Endometrium (tissue), 2 donors: ENCODE measurements at regions not wholly inside any gene's neighbourhood (a gene's known extent, or its start where the extent isn't known, plus 50 kb on each side); places are given as distances from the start of the nearest gene placed in this dataset.
"Not testable (repeated sequence)": the region's sequence is repeated elsewhere in the genome, so short reads cannot be mapped to it uniquely, and the experiment has no call there.

Experiments
- FAIRE-seq: peaks from 2 replicates; lab custom pipeline; 2012; peaks lifted over from hg19 to GRCh38; lab: Jason Lieb, UNC
- donor health status: control.
- donor health status: control.

DNA sequence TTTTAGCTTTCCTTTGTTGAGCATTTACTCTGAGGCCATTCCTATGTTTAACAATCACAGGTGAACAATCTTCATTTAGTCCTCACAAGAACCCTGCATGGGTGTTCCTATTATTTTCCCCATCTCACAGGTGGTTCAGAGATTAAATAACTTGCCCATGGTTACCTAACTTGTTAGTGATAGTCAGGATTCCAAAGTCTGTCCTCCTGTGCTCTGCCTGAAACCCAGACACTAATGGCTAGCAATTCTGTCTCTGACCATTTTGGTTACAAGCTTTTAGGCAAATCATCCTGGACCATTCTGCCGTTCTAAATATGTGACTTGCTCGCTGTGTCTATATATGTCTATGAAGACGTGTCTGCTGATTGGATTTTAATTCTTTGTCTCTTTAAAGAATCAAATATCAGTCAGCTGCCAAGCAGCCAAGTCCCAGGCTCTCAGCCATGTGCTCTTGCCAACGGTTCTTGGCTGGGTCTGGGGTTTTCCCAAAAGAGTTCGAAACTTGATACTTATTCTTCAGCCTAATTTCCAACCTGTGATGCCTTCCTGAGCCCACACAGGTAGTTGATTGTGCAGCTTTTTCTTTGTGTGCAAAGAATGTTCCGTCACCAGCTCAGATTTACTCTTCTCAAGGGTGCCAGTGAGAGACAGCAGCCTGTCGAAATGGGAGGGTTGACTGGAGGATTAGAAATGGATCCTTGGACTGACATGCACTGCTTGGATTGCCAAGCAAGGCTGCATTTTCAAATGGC lies 121.7 kb downstream of the NREP start:
- no peak for FAIRE-seq

DNA sequence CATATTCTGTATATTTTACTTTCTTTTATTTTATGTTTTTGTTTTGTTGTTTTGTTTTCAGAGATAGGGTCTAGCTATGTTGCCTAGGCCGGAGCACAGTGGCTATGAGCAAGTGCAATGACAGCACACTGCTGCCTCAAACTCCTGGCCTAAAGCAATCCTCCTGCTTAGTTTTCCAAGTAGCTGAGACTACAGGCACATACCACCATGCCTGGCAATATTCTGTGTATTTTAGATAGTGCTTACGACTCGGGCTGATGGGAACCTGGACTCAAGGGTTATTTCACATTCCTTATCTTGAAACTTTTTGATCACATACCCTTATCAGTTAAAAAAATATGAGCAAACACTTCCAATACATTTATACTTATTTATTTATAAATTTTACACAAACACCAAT lies 119.0 kb upstream of the STARD4 start:
- no peak for FAIRE-seq

DNA sequence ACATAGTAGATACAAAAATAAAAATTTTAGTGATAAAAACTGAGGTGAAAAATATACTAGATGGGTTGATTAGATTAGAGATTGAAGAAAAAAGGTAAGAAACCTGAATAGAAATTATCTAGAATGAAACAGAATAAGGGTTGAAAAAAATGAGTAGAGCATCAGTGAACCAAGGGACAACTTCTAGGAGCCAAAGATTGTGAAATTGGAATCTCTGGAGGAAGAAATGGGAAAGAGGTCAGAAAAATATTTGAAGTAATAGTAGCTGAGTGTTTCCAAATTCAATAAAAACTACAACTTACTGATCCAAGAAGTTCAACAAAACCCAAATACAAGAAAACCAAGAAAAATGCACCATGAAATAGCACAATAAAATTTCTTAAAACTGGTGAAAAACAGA lies 116.6 kb upstream of the STARD4 start:
- FAIRE-seq: no peak

DNA sequence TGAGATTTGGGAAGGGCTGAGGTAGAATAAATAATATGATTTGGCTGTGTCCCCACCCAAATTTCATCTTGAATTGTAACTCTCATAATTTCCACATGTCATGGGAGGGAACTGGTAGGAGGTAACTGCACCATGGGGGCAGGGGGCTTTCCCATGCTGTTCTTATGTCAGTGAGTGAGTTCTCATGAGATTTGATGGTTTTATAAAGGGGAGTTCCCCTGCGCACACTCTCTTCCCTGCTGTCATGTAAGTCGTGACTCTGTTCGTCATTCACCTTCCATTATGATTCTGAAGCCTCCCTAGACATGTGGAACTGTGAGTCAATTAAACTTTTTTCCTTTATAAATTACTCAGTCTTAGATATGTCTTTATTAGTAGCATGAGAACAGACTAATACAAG lies 115.5 kb upstream of the STARD4 start:
- no peak for FAIRE-seq

DNA sequence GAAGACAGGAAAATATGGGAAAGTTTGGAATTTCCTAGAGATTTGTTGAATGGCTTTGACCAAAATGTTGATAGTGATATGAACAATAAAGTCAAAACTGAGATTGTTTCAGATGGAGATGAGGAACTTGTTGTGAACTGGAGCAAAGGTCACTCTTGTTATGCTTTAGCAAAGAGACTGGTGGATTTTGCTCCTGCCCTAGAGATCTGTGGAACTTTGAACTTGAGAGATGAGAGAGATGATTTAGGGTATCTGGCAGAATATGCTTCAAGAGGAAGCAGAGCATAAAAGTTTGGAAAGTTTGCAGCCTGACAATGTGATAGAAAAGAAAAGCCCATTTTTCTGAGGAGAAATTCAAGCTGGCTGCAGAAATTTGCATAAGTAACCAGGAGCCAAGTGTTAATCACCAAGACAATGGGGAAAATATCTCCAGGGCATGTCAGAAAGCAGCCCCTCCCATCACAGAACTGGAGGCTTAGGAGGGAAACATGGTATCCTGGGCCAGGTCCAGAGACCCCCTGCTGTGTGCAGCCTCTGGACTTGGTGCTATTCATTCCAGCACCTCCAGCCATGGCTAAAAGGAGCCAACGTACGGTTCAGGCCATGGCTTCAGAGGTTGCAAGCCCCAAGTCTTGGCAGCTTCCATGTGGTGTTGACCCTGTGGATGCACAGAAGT lies 114.3 kb upstream of the STARD4 start:
- no peak for FAIRE-seq

DNA sequence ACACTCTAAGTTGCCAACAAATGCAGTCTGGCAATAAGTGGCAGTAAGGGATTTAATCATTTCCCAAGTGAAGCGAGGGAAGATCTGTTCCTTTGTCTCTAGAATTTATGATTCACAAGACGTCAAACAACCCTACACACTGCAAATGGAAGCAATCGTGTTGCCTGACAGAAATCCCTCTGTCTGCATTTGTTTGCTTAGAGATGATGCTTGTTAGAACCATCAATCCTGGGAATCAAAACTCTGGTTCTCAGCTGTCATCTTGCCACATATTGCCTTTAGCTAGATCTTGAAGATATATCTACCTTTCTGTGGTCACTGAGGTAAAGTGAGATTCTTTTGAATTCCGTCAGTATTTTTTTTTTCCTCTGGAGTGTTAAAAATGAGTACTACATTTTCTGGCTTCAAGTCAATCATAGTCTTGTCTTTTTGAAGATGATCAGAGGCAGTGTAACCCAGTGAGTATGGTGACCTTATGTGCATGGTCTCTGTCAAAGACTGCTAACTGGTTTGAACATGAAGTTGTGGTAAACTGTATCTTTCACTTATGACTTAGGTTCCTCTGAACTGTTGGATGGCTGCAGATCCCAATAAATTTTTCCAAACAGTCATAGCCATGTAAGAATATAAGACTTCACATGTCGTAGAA lies 106.4 kb upstream of the STARD4 start:
- FAIRE-seq: no peak

DNA sequence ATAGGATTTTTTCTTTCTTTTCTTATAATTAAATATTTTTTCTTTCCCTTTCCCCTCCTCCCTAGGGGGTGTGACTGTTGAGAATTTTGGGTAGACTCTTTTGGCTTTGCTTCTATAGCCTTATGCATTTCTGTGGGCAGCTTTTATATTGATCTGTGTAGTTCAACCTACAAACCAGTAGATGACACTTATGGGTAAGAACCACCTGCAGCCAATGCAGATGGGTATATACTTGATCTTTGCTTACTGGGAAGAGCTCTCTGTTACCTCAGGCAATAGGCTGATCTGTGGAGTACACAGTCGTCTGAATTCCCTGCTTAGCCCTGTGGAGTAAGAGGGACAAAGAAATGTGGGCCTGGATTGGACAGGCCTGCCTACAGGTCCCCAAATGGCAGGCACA lies 102.7 kb upstream of the STARD4 start:
- FAIRE-seq: no peak

DNA sequence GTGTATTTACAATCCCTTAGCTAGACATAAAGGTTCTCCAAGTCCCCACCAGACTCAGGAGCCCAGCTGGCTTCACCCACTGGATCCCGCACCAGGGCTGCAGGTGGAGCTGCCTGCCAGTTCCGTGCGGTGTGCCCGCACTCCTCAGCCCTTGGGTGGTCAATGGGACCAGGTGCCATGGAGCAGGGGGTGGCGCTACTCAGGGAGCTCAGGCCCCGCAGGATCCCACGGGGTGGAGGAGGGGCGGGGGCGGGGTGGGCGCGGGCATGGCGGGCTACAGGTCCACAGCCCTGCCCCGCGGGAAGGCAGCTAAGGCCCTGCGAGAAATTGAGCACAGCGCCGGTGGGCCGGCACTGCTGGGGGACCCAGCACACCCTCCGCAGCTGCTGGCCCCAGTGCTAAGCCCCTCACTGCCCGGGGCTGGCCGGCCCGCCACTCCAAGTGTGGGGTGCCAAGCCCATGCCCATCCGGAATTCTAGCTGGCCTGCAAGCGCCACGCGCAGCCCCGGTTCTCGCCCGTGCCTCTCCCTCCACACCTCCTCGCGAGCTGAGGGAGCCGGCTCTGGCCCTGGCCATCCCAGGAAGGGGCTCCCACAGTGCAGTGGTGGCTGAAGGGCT lies 99.8 kb upstream of the STARD4 start:
- FAIRE-seq: not testable (repeated sequence)

DNA sequence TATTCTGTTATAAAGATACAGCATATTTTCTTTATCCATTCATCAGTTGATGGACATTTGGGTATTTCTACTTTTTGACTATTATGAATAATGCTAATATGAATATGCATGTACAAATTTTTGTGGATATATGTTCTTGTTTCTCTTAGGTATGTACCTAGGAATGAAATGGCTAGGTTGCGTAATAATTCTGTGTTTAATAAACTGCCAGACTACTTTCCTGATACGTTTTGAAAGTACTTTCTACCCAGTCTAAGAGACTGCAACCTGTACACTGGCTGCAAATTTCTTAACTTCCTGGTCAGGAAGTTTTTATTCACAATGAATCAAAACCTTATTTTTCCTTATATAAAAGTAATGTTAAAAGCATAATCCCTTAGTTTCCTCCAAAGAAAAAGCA lies 93.9 kb upstream of the STARD4 start:
- FAIRE-seq: no peak

DNA sequence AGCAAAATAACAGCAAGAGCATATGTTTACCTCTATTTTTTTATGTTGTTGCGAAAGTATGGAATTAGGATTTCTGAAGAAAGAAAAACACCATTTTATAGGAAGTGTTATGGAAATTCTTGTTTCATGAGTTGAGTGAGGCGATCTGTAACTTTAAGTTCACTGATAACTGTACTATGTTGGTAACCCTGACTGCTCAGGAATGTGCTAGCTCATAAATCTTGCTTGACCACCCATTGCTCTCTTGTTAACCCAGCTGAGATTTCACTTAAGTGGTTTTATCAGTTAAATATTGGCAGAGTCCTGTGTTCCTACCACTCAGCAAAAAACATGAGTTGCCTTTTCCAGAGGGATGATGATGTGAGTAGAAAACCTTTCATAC lies 91.1 kb upstream of the STARD4 start:
- FAIRE-seq: no peak

DNA sequence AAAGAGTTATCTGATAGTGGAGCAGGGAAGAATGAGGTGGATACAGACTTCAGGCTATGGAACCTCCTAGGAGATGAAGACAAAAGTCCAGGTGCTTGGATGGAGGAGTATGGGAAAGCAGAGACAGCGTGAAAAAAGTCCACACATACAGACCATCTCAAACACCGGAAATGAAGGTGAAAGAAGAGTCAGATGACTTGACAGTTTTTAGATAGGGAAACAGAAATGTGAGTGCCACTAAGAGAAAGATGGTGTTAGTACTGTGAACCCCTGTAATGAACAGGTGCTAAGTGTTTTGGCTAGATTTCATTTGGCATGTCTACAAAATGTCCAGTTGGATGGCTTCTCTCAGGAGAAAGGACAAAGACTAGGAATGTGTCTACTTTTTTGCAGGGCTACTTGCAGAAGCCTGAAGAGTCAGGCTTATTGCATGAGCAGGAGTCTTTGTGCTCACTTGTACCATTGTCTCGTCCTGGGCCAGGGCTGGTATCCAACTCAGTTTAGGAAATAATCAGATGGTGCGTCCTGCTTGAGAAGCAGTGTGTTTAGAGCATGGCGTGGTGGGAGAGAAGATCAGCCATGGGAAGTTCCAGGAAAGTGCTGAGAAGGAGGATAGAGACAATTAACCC lies 90.6 kb upstream of the STARD4 start:
- FAIRE-seq: no peak

DNA sequence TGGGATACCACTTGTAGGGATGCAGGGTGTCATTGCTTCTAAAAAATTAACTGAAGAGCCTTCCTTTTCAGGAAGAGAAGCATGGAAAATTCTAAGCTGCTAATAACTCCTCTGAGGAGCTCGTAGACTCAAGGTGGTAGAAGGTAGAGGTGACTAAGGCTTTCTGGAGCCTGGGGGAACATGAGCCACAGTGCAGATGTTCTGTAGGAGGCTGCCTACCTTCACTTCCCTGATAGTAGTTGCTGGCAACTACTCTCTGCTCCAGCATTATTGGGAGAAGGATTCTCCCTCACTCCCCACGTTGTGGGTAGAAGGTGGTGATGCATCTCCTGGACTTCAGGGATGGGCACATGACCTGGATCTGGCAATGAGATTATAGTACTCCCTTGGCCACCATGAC lies 86.7 kb upstream of the STARD4 start:
- FAIRE-seq: no peak

DNA sequence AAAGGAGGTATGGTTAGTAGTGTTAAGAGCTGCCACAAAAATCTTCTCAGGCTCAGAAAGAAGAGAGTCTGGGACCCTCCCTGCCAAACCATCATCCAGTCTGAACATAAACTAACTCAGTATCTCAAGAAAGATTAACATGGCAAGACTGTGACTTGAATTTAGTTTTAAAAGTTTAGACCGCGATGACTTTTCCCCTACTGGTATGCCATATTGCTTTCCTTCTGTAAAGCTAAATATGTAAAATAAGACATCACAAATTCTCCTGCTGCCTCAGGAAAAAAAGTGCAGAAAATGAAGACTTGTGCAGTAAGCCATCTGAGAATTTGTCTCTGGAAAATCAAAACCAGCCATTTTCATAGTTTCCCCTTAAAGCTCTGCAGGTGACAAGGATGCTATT lies 85.2 kb upstream of the STARD4 start:
- FAIRE-seq: no peak

DNA sequence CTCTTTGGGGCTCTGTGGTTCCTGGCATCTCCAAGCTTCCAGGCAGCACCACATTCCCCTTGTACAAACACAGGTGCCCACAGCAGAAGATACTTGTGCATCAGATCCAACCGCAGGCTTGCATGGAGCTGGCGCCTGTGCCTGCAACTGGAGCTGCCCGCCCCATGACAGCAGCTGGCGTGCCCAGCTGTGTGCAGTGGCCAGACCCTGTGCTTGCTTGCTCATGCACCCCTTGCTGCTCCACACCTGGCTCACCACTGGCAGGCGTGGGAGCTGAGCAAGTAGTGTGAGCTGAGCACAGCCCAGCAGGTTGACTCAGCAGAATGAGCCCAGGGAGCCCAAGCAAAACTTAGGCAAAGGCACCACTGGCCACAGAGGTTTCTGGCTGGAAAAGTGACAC lies 84.4 kb upstream of the STARD4 start:
- FAIRE-seq: no peak

DNA sequence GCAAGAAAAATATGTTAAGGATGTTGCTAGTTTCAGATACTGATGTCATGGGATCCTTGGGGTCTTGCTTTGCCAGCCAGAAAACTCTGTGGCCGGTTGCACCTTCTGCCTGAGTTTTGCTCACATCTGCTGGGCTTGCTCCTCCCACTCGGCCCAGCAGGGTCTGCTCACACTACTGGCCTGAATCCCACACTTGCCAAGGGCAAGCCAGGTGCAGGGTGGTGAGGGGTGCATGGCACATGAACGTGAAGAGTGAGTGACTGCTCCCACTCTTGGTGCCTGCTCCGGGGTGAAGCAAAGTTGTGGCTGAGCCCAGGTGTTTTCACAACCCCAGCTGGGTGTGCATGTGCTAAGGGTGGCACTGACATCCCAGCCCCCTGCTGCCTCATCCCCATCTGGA lies 83.1 kb upstream of the STARD4 start:
- FAIRE-seq: no peak

DNA sequence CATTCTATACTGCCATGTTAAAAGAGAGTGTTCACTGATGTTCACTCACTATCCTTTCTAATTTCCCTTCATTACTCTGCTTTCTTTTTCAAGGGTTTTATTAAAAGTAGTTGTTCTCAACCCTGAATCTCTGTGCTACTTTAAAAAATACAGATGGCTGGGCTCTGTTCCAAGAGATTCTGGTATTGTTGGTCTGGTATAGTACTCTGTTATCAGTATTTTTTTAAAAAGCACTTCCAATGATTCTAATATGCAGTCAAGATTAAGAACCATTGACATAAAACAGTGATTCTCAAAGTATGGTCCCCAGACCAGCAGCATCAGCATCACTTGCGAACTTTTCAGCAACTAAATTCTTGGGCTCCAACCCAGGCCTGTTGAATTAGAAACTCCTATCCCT lies 77.0 kb upstream of the STARD4 start:
- no peak for FAIRE-seq

DNA sequence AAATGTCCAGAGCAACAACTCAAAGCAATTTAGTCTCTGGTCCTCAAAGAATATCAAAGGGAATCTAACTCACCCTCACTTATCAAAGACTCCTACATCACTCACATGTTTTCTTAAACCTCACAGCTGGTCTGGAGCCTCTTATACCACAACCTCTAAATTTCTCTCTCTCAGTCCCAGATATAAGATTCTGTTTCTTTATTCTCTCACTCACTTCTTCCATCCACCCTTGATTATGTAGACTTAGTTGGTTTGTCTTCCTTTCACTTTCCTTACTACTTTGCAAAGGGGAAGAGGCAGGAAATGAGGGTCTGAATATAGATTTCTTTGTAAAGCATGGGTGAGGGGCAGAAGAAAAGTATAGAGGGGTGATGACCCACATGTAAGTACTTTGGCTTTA lies 75.4 kb upstream of the STARD4 start:
- no peak for FAIRE-seq

DNA sequence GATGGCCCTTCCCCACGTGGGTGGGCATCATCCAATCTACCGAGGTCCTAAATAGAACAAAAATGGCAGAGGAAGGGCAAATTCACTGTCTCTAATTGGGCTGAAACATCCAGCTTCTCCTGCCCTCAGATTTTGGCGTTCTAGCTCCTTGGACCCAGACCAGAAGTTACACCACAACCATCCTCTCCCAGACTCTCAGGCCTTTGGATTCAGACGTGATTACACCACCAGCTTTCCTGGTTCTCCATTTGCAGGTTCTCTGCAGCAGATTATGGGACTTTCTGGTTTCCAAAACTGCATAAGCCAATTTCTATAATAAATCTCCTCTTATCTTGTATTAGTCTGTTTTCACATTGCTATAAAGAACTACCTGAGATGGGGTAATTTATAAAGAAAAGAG lies 73.6 kb upstream of the STARD4 start:
- FAIRE-seq: no peak

DNA sequence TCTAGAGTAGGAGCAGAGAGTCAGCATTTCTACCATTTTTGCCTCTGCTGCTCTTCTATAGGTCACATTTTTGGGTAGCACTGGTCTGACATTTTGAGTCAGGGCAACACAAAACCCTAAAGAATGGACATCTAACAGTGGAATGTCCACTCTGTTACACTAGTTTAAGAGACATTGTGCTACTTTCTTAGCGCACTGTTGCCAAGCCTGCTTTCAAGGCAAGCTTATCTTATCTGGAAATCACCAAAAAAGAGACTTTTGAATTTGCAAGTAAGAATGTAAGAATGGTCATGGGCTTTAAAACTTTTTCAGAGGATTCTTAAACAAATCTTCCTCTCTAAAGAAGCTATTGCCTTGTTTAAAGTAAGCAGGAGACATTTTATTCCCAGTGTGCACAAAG lies 73.0 kb upstream of the STARD4 start:
- no peak for FAIRE-seq

DNA sequence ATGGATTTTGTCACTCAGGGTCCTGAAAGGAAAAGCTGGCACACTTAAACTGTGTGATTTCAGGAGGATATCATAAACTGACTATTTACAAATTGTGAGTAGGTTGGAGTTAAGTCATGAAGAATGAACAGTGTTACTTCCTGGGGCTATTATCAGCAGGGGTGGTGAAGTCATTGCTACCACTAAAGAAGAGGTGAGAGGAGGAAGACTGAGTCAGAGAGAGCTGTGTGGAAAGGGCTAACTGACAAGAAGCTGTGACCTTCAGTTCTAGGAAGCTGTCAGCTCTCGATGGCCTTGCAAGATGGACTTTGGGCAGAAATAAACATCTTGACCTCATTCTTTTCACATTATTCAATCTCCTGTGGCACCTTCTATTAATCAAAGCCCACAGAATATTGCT lies 72.3 kb upstream of the STARD4 start:
- FAIRE-seq: no peak

DNA sequence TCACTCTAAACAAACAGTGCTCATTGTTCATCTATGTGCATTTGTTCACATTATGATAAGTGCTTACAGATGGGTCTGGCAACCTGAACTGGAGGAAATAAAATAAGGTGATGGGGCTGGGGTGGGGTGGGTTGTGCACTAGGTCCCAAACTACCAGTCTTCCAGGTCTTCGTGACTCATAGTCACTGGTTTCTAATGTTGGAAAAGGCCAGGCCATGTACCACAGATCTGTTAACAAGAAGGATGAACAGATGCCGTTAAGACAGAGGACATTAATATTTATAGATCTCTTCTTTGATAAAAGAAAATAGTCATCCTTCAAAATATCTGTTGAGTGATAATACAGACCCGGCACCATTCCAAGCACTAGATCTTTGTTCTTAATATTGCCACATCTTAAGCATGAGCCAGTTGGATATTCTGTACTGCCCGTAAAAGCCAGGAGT lies 71.4 kb upstream of the STARD4 start:
- FAIRE-seq: no peak

DNA sequence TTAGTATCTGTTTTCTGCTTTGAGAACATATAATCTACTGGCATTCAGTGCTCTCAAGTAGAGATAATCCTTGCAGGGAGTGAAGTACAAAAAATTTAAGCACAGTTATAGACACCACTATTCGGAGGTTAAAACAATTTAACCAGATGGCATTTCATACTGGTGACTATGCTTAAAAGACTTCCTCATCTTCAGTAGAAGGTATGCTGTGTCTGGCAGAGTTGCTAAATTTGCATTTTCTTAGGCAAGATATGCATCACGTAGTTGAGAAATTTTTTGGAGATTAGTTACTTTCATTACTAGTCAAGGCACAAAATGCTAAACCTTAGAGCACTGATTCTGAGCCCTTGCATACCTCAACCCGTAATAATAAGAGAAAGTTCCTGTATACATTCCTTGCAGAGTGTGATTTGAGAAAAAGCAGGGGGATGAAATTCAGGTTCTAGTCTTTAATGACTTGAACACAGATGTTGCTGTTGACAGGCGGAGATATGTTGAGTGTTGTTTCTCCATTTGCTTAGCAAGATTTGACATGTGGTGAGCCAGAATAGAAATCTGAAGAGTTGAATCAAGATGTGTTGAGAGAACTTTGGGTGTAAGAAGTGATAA lies 70.8 kb upstream of the STARD4 start:
- no peak for FAIRE-seq
